IMR-90 (cell line): ENCODE measurements at regions not wholly inside any gene's neighbourhood (a gene's known extent, or its start where the extent isn't known, plus 50 kb on each side); places are given as distances from the start of the nearest gene placed in this dataset.
A peak's percentile ranks its signal among the peaks of the same experiment; 100 is the strongest.

ENCODE experiments used
- ATAC-seq: fragments of 200-7000 bp; cut with Tn5 transposase; 2 replicates; pipeline ENCODE4 v1.9.1; 2020; ENCODE audit warnings: low read depth, mild to moderate bottlenecking, moderate library complexity
- BruUV-seq: library from RNA; stranded (reverse); fragments of 400-500 nt; replicated peaks from 2 replicates; lab custom pipeline; 2021; lab: Mats Ljungman, UMichigan
- CTCF ChIA-PET: fragments of 300-600 bp; formaldehyde crosslinking; extraction: SDS; loops from one replicate; lab custom pipeline; 2021; ENCODE audit warnings: antibody characterized with exemption; lab: Yijun Ruan, JAX
- POLR2A ChIA-PET: fragments of 300-600 bp; sonication (Branson Sonifier 250); formaldehyde crosslinking; loops from one replicate; lab custom pipeline; 2022; ENCODE audit warnings: antibody characterized with exemption; ENCODE audit not compliant: unreplicated experiment; lab: Charles Lee
- DNase-seq: peaks from one replicate; pipeline ENCODE4 v3.0.0; 2013
- H2AFZ ChIP-seq: replicated peaks from 2 replicates; pipeline ENCODE3; 2013; ENCODE audit warnings: low read length, mild to moderate bottlenecking; ENCODE audit not compliant: poor library complexity
- H2AK5ac ChIP-seq: 2 replicates; pipeline ENCODE4 v1.6.1; 2013; ENCODE audit warnings: low read depth, low read length, inconsistent platforms
- H2AK9ac ChIP-seq: replicated peaks from 2 replicates; pipeline ENCODE3; 2013; ENCODE audit warnings: mild to moderate bottlenecking, low read depth, low read length, moderate library complexity; ENCODE audit not compliant: poor library complexity
- H2BK120ac ChIP-seq: 2 replicates; pipeline ENCODE4 v1.6.1; 2013; ENCODE audit warnings: low read depth, low read length, inconsistent platforms
- H2BK15ac ChIP-seq: 3 replicates; pipeline ENCODE4 v1.6.1; 2013; ENCODE audit warnings: low read depth, low read length, inconsistent platforms
- H2BK20ac ChIP-seq: 2 replicates; pipeline ENCODE4 v1.6.1; 2013; ENCODE audit warnings: low read depth, mild to moderate bottlenecking, inconsistent platforms, low read length, moderate library complexity
- H2BK5ac ChIP-seq: 2 replicates; pipeline ENCODE4 v1.6.1; 2013; ENCODE audit warnings: mild to moderate bottlenecking, low read depth, low read length, inconsistent platforms; ENCODE audit not compliant: poor library complexity, severe bottlenecking
- H3K14ac ChIP-seq: replicated peaks from 2 replicates; pipeline ENCODE4 v1.6.1; 2013; ENCODE audit warnings: low read depth, low read length, inconsistent platforms
- H3K18ac ChIP-seq: 2 replicates; pipeline ENCODE4 v1.6.1; 2013; ENCODE audit warnings: low read depth, low read length, control low read depth
- H3K23ac ChIP-seq: 2 replicates; pipeline ENCODE4 v1.6.1; 2013; ENCODE audit warnings: low read depth, low read length, inconsistent platforms
- H3K27ac ChIP-seq: 2 replicates; pipeline ENCODE4 v1.5.1; 2013; ENCODE audit warnings: mild to moderate bottlenecking, control low read depth, low read length; ENCODE audit not compliant: insufficient read depth
- H3K27me3 ChIP-seq: 2 replicates; pipeline ENCODE4 v1.6.1; 2013; ENCODE audit warnings: low read length; ENCODE audit not compliant: control insufficient read depth, insufficient read depth
- H3K36me3 ChIP-seq: 2 replicates; pipeline ENCODE4 v1.6.1; 2013; ENCODE audit warnings: low read length, mixed read lengths; ENCODE audit not compliant: control insufficient read depth, insufficient read depth
- H3K4ac ChIP-seq: 2 replicates; pipeline ENCODE4 v1.6.1; 2013; ENCODE audit warnings: low read depth, low read length, inconsistent platforms
- H3K4me1 ChIP-seq: 2 replicates; pipeline ENCODE4 v1.6.1; 2013; ENCODE audit warnings: low read length, mixed read lengths; ENCODE audit not compliant: control insufficient read depth, insufficient read depth
- H3K4me2 ChIP-seq: 2 replicates; pipeline ENCODE4 v1.6.1; 2013; ENCODE audit warnings: low read depth, mild to moderate bottlenecking, control low read depth, low read length, moderate library complexity
- H3K4me3 ChIP-seq: 2 replicates; pipeline ENCODE4 v1.5.1; 2013; ENCODE audit warnings: low read depth, mild to moderate bottlenecking, control low read depth, low read length, moderate library complexity; ENCODE audit not compliant: insufficient read depth
- H3K56ac ChIP-seq: 2 replicates; pipeline ENCODE4 v1.6.1; 2013; ENCODE audit warnings: low read length, inconsistent platforms; ENCODE audit not compliant: insufficient read depth; ENCODE audit errors: extremely low read depth
- H3K79me1 ChIP-seq, 2 experiments: 2 replicates each; pipeline ENCODE4 v1.6.1; 2013; ENCODE audit warnings: low read length in 2 of 2, inconsistent platforms in 1 of 2, low read depth in 1 of 2
- H3K9ac ChIP-seq: 2 replicates; pipeline ENCODE4 v1.6.1; 2013; ENCODE audit warnings: low read depth, low read length, control low read depth
- H3K9me1 ChIP-seq: 2 replicates; pipeline ENCODE4 v1.6.1; 2013; ENCODE audit warnings: low read length, inconsistent platforms; ENCODE audit not compliant: insufficient read depth
- H3K9me3 ChIP-seq: 2 replicates; pipeline ENCODE4 v1.6.1; 2013; ENCODE audit warnings: low read length; ENCODE audit not compliant: control insufficient read depth, insufficient read depth
- H4K20me1 ChIP-seq: 2 replicates; pipeline ENCODE4 v1.6.1; 2013; ENCODE audit warnings: low read length, inconsistent platforms; ENCODE audit not compliant: insufficient read depth
- H4K5ac ChIP-seq: 2 replicates; pipeline ENCODE4 v1.6.1; 2013; ENCODE audit warnings: mild to moderate bottlenecking, low read depth, low read length, control low read depth
- H4K8ac ChIP-seq, 2 experiments: 2 replicates each; pipeline ENCODE4 v1.6.1; 2013; ENCODE audit warnings: low read depth in 2 of 2, low read length in 2 of 2, control low read depth in 1 of 2, inconsistent platforms in 1 of 2
- H4K91ac ChIP-seq: 2 replicates; pipeline ENCODE4 v1.6.1; 2013; ENCODE audit warnings: low read depth, low read length, inconsistent platforms; ENCODE audit not compliant: insufficient read depth
- FOS ChIP-seq: fragments of 150-350 bp; IDR thresholded peaks from 2 replicates; pipeline ENCODE4 v1.6.1; 2016; ENCODE audit warnings: low read depth, low read length
- WGBS, 2 experiments: methylation state at CpG; one replicate each; pipeline versions ENCODE4 v1.1.5 to v1.1.7; 2013; ENCODE audit warnings: missing lambda C conversion rate in 2 of 2; ENCODE audit not compliant: insufficient read length in 1 of 2; ENCODE audit errors: extremely low coverage in 2 of 2; 5-methylcytosine and 5-hydroxymethylcytosine counted together
- dilution Hi-C: fragments of 300-500 bp; cut with HindIII; formaldehyde crosslinking; loops from one replicate; pipeline ENCODE4 v1.14.3; 2018; ENCODE audit warnings: low sequenced_read_pairs; ENCODE audit not compliant: unreplicated experiment
- in situ Hi-C: fragments of 300-500 bp; cut with MboI; formaldehyde crosslinking; loops from 3 replicates; pipeline ENCODE4 v1.14.3; 2019; ENCODE audit warnings: low sequenced_read_pairs, inconsistent platforms, mixed read lengths
- intact Hi-C: fragments of 100-400 bp; cut with micrococcal nuclease; formaldehyde crosslinking; loops from 2 replicates; pipeline ENCODE4 v1.10.0; 2022

DNA sequence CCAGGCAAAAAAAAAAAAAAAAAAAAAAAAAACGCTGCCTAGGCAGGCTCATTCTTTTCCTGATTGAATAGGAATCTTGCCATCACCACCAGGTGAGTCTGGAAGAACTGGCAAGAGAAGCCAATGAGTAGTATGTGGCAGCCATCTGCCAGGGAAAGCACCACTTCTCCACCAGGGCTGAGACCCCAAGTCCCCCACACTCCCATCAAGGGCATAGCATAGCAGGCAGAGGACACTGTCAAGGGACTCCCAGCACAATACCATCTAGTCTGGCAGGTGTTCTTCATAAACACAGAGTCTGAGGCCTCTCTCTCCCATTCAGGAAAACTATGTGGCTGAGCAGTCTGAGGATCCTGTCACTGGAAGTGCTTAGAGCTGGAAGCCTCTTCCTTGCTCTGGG is 538.1 kb upstream of the DSEL start:
- no peaks in the 10 kb centered on the region for H3K36me3 ChIP-seq
- H3K23ac ChIP-seq, result no peak overlapping the region
- BruUV-seq, result no TSS peak
- no peaks in the 10 kb centered on the region for H3K27me3 ChIP-seq
- H2BK20ac ChIP-seq, result no peak overlapping the region
- H3K27ac ChIP-seq, result no peak overlapping the region
- H2BK120ac ChIP-seq, result no peak overlapping the region
- in situ Hi-C loops, result no loop called here
- peak overlapping the region; percentile 59; the same call in 1 of the 2 replicates for H3K18ac ChIP-seq
- peak overlapping the region; percentile 39; the same call in 1 of the 2 replicates for H2AK5ac ChIP-seq
- H3K79me1 ChIP-seq, result no peaks in the 10 kb centered on the region
- dilution Hi-C loops, result no loop called here
- WGBS, 2 experiments, result no CpG with 5 or more reads among the region's 1 CpG
- no peak overlapping the region for H4K8ac ChIP-seq
- no peak overlapping the region for H3K4me2 ChIP-seq
- ChIA-PET POLR2A (no interaction called here), CTCF (no interaction called here)
- no peak overlapping the region for H4K91ac ChIP-seq
- no peak overlapping the region; the same call in 2 of the 3 replicates for H2BK15ac ChIP-seq
- H3K56ac ChIP-seq, result no peak overlapping the region
- no peak overlapping the region for H3K9ac ChIP-seq
- peak overlapping the region; percentile 50 for H2AK9ac ChIP-seq
- H3K9me1 ChIP-seq, result no peaks in the 10 kb centered on the region
- H3K14ac ChIP-seq, result peak overlapping the region; percentile 18; the same call in 1 of the 2 replicates
- no peak overlapping the region for H2AFZ ChIP-seq
- ATAC-seq (no peak), DNase-seq (no peak)
- H2BK5ac ChIP-seq, result no peak overlapping the region
- intact Hi-C loops, result no loop called here
- H4K20me1 ChIP-seq, result no peaks in the 10 kb centered on the region
- TF ChIP-seq FOS, result no peak
- H3K9me3 ChIP-seq, result no peaks in the 10 kb centered on the region
- H3K4me1 ChIP-seq, result 0 out of 2 replicates have a peak, but pooled peaks cover 1% of the 10 kb centered on the region
- H3K4me3 ChIP-seq, result no peak overlapping the region
- H3K4ac ChIP-seq, result no peak overlapping the region; the same call in 1 of the 2 replicates
- no peak overlapping the region for H4K5ac ChIP-seq
